ENCODE measurements at regions not wholly inside any gene's neighbourhood (a gene's known extent, or its start where the extent isn't known, plus 50 kb on each side); places are given as distances from the start of the nearest gene placed in this dataset.
"Not testable (repeated sequence)": the region's sequence is repeated elsewhere in the genome, so short reads cannot be mapped to it uniquely, and the experiment has no call there.

GRCh38 chr6:115631028-115631427 lies 429.7 kb downstream of the FRK start:
- no peak for DNase-seq (ENCODE audit: low read depth, low spot score)

GRCh38 chr6:115630424-115631024 lies 430.2 kb downstream of the FRK start:
- DNase-seq (ENCODE audit: low read depth, low spot score) = no peak

GRCh38 chr6:115629415-115629814 lies 431.3 kb downstream of the FRK start:
- DNase-seq (ENCODE audit: low read depth, low spot score) = no peak

GRCh38 chr6:115618256-115618655 lies 442.4 kb downstream of the FRK start:
- no peak for DNase-seq (ENCODE audit: low read depth, low spot score)

GRCh38 chr6:115617031-115617430 lies 443.7 kb downstream of the FRK start:
- no peak for DNase-seq (ENCODE audit: low read depth, low spot score)

- DNase-seq (ENCODE audit: low read depth, low spot score) = no peak
Measured at GRCh38 chr6:115613488-115613887, 447.2 kb downstream of the FRK start.

GRCh38 chr6:115612796-115613479 lies 447.8 kb downstream of the FRK start:
- DNase-seq (ENCODE audit: low read depth, low spot score) = no peak

GRCh38 chr6:115612216-115612615 lies 448.5 kb downstream of the FRK start:
- no peak for DNase-seq (ENCODE audit: low read depth, low spot score)

- DNase-seq (ENCODE audit: low read depth, low spot score) = no peak
Measured at GRCh38 chr6:115610696-115611095, 450.0 kb downstream of the FRK start.

GRCh38 chr6:115609111-115609510 lies 451.6 kb downstream of the FRK start:
- DNase-seq (ENCODE audit: low read depth, low spot score) = no peak

- DNase-seq (ENCODE audit: low read depth, low spot score) = no peak
Measured at GRCh38 chr6:115602466-115602865, 458.2 kb downstream of the FRK start.

GRCh38 chr6:115601509-115601908 lies 459.2 kb downstream of the FRK start:
- DNase-seq (ENCODE audit: low read depth, low spot score) = no peak

GRCh38 chr6:115601064-115601463 lies 459.6 kb downstream of the FRK start:
- no peak for DNase-seq (ENCODE audit: low read depth, low spot score)

- DNase-seq (ENCODE audit: low read depth, low spot score) = no peak
Measured at GRCh38 chr6:115594891-115595290, 465.8 kb downstream of the FRK start.

- DNase-seq (ENCODE audit: low read depth, low spot score) = no peak
Measured at GRCh38 chr6:115592025-115592424, 468.7 kb downstream of the FRK start.

- DNase-seq (ENCODE audit: low read depth, low spot score) = not testable (repeated sequence)
Measured at GRCh38 chr6:115589072-115589471, 471.6 kb downstream of the FRK start.

GRCh38 chr6:115583290-115583689 lies 477.4 kb downstream of the FRK start:
- DNase-seq (ENCODE audit: low read depth, low spot score) = no peak

- DNase-seq (ENCODE audit: low read depth, low spot score) = no peak
Measured at GRCh38 chr6:115582386-115582785, 478.3 kb downstream of the FRK start.

- not testable (repeated sequence) for DNase-seq (ENCODE audit: low read depth, low spot score)
Measured at GRCh38 chr6:115579565-115579964, 481.1 kb downstream of the FRK start.

- no peak for DNase-seq (ENCODE audit: low read depth, low spot score)
Measured at GRCh38 chr6:115577270-115577669, 483.4 kb downstream of the FRK start.

GRCh38 chr6:115575285-115575684 lies 485.4 kb downstream of the FRK start:
- DNase-seq (ENCODE audit: low read depth, low spot score) = no peak

GRCh38 chr6:115573861-115574260 lies 486.8 kb downstream of the FRK start:
- no peak for DNase-seq (ENCODE audit: low read depth, low spot score)

- DNase-seq (ENCODE audit: low read depth, low spot score) = no peak
Measured at GRCh38 chr6:115570331-115570730, 490.4 kb downstream of the FRK start.

- no peak for DNase-seq (ENCODE audit: low read depth, low spot score)
Measured at GRCh38 chr6:115554060-115554459, 506.6 kb downstream of the FRK start.
